GM21515 (cell line): ENCODE measurements at regions not wholly inside any gene's neighbourhood (a gene's known extent, or its start where the extent isn't known, plus 50 kb on each side); places are given as distances from the start of the nearest gene placed in this dataset.
A peak's percentile ranks its signal among the peaks of the same experiment; 100 is the strongest.
"Not testable (repeated sequence)": the region's sequence is repeated elsewhere in the genome, so short reads cannot be mapped to it uniquely, and the experiment has no call there.

ENCODE experiments used
- ATAC-seq: cut with Tn5 transposase; IDR thresholded peaks from one replicate; pipeline ENCODE4 v1.9.1; 2021; ENCODE audit not compliant: unreplicated experiment

DNA sequence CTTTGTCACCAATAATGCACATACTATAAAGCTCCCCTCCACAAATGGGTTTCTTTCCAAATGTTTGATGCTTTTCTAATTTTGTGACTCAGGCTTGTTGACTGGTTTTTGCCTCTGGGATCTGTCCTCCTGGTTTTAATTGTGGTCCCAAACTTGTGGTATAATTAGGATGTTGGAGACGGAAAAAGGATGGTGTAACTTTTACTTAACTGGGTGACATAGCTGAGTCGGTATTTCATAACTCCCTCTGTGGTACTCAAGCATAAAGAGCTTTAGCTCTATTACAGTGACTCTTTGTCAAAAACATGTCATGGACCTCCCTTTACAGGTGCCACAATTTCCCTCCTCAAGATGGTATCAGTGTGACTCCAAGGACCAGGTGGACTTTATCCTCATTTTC, 119.7 kb upstream of the RBPJ start:
- no peak for ATAC-seq

DNA sequence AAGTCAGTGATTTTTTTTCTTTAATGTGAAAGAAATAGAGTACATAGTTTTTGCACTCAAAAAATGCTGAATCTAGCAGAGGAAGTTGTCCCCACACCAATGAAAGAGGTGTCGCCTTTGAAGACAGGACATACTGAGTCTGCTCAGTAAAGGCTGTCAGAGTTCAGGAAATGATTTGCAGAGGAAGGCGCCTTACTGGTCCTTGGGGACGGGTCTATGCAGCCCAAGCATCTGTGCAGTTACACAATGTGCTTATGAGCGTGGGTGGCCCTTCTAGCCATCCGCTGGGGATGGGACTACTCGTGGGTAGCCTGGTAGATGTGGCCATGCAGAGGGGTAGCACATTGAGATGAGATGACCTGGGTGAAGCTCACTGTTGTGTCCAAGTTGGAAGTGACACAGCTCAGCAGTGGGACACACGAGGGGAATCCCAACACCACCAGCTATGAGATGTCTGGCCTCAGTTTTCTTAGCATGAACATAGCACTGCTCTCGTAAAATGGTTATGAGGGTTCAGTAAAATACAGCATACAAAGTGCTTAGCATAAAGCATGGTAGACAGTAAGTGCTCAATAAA, 116.5 kb upstream of the RBPJ start:
- ATAC-seq = no peak

DNA sequence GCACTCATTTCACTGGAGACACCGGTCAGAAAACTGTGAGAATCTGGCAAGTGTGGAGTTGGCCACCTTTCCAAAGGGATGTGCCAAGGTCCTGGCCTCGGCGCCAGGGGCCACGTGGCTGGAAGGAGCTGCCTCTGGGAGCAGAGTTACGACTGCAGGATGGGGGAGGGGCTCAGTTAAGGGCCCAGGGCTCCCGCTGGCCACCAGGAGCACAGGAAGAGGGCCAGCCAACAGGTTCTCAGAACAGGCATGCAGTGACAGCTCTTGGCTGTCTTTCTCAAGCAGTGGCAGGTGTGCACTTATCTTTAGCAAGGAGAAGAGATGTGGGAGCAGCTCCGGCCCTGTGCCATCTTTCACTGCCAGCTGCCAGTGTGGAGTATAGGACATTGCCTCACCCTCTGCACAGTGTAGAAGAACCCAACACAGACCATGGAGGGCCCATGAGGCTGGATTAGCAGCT, 115.9 kb upstream of the RBPJ start:
- ATAC-seq = no peak

DNA sequence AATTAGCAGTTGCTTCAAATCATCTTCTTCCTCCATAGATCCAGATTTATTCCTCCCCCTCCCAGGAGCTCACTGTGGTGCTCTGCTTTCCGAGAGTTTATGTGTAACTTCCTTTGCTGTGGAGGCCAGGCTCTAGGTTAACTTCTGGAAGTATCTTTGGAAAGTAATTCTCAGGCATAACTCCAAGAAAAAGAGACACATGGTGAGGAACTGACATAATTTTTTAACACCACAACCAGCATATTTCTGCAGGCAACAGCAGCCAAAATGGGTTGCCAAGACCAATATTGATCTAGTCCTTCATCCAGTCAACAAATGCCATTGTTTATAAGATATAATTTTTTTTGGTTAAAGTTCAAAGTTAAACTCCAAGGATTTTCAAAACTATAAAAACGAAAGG, 114.5 kb upstream of the RBPJ start:
- no peak for ATAC-seq

DNA sequence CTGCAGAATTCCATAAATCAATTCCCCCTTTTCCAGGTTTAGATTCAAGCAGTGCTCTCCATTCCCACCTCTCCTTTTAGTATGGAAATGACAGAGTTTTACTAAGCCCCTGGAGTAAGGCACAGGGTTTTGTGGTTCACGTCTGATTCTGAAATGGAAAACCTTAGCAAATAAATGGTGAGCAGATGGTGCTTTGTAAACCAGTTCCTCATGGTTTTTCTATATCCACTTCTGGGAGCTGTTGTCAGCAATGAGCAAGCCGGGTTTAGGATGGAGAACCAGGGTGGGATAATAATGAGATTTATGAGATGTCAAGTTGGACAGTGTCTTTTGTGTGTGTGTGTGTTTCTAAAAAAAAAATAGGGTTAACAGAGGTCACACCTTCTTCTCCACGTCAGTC, 113.8 kb upstream of the RBPJ start:
- no peak for ATAC-seq

DNA sequence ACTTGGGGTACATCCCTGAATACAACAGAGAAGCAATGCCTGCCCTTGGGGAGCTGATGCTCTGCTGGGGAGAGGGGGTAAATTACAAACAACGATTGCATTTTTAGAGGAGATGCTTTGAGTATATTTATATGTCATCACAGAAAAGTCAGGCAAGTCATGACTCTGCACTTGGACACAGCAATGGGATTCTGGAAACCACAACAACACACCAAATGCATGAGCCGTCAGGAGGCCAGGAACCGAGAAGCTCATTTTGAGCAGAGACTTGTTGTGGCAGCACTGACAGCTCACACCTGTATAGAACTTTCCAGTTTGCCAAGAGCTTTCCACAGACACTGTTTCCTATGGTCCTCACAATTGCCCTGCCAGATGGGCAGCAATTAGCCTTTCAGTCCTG, 113.2 kb upstream of the RBPJ start:
- ATAC-seq = no peak

DNA sequence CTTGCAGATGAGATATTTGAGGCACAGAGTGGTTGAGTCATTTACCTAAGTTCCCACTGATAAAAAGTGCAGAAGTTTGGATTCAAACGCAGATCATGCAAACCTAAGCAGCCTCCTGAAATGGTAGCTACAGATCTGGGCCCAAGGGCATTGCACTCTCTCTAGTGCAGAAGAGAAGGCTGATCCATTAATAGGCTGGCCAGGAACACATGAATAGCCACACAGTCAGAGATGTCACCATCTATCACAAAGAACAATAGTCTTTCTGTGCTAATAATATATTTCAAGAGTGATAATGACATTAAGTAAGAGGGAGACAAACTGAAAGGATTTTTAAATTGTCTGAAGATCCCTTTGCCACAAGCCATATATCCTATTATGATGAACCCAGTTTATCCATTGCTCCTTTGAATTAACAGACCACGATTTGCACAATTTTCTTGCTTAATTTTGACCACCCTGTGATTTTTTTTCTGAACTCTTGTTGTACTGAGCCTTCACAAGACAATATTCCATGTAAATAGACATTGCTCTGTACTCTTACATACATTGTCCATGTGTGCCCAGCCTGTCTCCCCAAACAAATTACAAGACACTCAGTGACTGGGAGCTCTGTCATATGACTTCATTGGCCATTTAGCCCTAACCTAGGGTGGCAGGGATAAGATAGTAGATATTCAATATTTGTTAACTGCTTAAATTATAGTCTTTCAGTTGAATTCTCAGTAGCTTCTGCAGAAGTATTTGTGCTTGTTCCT, 112.4 kb upstream of the RBPJ start:
- ATAC-seq = no peak

DNA sequence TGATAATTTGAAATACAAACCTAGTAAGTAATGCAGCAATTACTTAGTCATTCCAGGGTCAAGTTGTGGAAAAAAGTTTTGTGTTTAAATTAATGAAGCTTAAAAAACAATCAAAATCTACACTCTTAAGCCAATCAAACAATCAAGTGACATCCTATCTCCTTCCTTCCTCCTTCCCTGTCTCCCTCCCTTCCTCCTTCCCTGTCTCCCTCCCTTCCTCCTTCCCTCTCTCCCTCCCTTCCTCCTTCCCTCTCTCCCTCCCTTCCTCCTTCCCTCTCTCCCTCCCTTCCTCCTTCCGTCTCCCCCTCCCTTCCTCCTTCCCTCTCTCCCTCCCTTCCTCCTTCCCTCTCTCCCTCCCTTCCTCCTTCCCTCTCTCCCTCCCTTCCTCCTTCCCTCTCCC, 111.4 kb upstream of the RBPJ start:
- ATAC-seq = not testable (repeated sequence)

DNA sequence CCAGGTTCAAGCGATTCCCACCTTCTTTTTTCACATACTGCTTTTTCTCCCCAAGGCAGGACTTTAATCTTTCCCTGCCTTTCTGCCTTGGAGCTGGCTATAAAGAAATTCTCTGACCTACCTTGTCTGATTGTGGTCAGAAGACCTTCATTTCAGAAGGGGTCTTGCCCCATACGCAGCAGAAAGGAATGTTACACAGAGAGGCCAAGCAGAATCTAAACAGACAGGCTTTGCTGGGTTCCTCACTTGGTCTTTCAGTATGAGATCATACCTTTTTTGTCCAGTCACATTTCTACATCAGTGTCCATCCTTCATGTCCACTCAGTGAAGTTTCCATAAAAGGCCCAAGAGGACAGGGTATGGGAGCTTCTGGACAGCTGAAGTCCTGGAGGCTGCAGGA, 108.3 kb upstream of the RBPJ start:
- ATAC-seq = no peak

DNA sequence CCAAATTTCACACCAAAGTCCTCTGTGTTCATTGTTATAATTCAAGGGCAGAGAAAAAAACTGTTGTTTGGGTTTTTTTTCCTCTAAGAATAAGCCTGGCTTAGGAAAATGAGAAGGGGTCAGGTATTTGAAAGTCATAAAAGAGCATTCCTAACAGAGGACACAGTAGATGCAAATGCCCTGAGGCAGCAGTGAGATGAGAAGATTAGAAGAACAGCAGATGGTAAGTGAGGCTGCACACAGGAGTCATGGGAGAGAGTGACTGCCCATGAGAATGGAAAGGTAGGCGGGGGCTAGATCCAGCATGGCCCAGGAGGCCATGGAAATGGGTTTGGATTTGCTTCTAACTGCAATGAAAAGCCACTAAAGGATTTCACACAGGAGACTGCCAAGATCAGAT, 107.5 kb upstream of the RBPJ start:
- ATAC-seq = no peak

DNA sequence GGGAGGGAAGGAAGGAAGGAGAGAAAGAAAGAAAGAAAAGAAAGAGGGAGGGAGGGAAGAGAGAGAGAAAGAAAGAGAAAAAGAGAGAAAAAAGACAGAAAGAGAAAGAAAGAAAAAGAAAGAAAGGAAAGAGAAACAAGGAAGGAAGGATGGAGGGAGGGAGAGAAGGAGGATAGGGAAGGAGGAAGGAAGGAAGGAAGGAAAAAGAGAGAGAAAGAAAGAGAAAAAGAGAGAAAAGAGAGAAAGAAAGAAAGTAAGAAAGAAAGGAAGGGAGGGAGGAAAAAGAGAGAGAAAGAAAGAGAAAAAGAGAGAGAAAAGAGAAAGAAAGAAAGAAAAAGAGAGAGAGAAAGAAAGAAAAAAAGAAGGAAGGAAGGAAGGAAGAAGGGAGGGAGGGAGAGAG, 105.8 kb upstream of the RBPJ start:
- no peak for ATAC-seq

DNA sequence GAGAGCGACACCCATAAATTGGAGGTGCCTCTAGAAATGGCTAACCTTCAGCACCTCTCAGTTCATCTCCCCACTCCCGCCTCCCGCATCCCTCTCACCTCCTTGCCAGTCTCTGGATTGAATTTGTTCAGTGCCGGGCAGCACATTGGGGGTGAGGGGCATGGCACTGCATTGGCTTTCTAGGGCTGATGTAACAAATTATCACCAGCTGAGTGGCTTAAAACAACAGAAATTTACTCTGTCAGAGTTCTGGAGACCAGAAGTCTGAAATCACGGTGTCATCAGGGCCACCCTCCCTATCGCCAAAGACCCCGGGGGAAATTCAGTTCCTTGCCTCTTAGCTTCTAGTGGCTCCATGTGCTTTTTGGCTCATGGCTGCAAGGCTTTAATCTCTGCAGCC, 105.1 kb upstream of the RBPJ start:
- no peak for ATAC-seq

DNA sequence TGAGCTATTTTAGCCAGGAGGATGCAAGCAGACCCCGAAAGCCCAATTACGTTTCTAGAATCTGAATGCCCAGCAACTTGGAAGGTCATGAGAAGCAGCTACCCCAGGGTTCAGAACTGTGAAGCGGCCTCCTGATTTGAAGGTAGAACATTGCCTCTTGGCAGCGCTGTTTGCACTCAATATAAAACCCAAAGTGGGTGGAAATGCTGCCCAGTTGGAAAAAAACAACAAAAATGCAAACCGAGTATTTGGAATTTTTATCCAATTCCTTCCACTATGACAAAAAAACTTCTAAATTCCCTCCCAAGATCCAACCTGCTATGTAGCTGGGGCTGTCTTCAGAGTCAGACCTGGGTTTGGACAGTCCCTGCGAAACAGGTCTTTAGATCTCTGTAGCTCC, 103.3 kb upstream of the RBPJ start:
- no peak for ATAC-seq

DNA sequence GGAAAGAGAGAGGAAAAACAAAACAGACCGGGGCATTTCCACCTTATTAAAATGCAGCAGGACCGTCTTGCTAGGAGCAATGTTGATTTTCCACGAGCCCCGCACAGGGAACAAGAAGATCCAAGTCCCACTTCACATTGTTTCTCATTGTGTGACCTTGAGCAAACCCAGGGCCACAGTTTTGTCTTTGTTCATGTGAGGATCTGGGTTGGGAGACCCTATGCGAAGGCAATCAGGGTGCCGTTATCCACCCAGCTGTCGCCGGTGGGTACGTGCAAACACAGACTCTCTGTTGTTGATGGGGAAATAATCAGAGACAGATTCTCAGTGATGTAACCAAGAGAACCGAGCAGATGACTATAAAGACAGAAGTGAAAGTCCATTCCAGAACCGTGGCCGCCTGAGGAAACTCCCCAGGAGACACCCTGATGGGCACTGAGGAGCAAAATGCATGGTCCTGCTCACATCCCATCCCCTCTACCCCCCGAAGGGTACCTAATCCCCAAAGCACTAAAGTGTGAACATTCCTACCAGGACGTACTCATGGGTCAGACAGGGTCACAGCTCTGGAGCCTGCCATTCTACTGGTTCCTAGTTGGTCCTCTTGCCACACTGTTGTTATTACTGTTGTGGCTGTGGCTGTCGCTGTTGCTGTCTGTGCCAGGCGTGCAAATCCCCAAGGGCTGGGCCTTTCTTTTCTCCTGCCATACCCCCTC, 102.7 kb upstream of the RBPJ start:
- ATAC-seq = peak; percentile 73

DNA sequence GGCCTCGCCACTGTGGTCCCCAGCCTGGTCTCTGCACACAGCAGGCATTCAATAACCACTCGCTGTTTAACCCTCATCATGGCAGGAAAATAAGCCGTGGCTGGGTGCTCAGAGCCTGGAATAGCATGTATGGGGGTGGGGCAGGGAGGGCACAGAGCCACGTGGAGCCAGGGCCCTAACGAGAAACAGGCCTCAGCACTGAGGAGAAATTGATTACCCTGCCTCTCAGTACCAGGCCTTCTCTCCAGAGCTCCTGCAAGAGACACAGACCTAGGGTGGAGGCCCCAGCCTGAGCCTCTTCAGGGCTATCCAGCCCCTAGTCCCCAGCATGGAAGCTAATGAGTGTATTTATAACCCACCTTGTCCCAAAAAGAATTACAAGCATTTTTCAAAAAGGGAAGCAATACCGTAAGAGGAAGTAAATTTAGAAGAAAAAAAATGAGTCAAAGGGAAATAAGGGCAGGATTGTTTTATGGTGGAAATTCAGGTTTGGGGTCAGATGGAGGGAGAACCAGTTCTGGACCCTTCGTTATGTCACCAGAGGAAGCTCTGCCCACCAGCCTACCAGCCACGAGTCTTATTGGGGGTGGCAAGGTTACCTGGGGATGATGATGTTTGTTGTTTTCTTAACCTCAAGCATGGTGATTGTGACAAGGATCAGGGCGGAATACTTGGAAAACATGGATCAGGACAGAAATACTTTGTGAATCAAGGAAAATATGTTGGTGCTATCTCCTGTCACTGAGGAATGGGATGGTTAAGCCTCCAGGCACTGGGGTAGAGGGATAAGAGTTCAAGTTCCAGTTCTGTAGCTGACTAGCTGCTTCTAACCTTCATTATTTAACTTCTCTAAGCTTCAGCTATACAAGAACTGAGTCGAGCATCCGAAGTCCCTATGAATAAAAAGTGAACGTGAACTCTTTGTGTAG, 101.9 kb upstream of the RBPJ start:
- ATAC-seq = peak; percentile 22

DNA sequence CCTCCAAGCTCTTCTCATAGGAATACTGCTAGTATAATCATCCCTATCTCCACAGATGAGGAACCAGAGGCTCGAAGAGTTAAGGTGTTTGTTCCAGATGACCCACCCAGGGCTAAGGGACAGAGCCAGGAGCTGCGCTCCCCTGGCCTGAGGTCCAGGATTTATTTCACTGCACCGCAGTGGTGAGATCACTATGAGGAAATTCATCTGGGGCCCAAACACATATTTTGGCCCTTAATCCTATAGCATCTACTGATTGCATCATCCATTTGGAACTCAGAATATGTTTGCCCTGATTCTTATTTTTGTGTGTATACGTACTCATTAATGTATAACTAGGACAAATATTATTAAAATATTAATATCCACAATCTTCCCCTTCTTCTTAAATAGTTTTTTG, 100.1 kb upstream of the RBPJ start:
- ATAC-seq = no peak

DNA sequence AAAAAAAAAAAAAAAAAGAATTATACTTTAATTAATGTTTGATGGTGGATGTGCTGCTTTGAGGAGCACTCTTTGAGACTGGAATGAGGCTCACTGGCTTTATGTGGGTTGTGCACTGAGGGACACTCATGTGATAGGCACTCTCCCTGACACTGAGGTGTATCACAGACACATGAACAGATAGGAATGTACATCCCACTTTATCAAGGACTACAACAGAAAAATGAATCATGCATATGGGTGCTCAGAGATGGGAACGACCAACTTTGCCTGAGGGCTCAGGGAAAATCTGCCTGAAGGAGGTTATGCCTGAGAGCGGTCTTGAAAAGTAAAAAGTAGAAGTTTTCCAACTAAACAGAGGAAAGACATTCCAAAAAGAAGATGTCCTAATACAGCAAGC, 97.7 kb upstream of the RBPJ start:
- ATAC-seq = no peak

DNA sequence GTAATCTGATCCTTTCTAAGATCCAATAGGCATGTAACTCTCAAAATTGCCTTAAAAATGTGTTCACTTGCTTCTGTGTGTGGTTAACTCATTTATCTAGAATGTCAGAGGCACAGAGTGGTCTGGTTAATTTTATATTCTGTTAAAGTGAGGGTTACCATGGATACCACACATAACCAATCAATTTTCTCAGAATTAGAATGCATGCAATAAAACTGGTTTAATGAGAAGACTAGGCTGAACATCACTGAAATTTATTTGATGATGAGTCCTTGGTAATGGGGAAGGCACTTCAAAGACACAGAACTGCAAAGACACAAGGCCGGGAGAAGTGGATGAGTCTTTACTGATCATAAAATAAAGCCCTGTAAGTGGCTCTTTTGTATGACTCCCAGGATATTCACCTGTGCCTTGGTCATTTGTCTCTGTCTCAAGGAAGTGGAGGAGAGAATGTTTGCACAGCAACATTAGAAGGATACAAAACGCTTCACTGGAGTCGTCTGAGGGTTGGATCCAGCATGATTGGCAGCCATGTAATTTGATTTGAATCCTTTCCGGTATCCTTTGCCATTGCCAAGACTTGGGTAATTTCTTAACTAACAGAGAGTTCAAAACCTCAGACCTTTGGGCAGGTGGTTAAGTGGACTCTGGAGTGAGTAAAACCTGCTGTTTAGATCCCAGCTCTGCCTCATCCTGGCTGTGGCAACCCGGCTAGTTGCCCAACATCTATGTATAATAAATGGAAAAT, 94.0 kb upstream of the RBPJ start:
- no peak for ATAC-seq

DNA sequence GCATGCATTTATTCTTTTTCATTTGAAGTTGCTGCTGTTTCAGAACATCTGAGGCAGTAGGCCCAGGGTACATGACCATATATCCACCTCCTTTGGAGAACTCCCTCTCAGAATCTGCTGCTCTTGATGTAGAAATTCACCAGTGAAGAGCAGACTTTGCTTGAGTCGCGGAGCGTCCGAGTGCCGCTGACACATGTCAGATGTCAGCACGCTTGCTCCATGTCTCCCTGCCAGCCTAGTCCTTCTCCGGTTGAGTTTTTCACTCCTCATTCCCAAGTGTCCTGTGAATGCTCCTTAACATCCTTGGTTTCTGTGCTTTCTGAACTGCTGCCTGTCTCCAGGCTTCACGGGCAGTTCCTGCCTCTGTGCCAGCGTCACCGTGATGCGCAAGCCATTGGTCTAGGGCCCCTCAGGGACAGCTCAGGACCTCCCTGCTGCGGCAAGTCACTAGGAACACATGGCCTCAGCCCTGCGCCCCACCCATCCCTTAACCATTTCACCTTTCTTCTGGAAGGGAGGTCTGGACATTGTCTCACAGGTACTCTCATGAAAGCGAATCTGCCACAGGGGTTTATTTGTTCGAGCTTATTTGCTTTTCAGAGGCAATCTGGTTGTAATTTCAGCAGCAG, 93.1 kb upstream of the RBPJ start:
- no peak for ATAC-seq

DNA sequence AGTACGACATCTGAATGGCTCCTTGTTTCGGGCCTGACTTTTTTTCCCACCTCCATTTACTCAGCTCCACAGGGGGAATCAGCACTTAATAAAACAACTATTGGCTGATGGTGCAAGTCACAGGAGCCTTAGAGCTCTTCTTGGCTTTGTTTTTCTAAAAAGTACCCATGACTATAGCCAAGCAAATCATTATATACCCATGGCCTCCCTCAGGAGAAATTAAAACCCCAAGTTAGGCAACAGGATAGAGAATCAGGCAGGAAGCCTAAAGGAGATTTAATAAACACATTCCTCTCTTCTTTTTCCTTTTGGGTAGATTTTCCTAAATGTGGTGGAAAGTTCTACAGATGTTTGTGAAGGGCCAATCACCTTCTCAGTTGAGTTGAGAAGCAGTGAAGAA, 91.9 kb upstream of the RBPJ start:
- no peak for ATAC-seq
